Uterus (tissue), 3 donors: ENCODE measurements at regions not wholly inside any gene's neighbourhood (a gene's known extent, or its start where the extent isn't known, plus 50 kb on each side); places are given as distances from the start of the nearest gene placed in this dataset.

ENCODE experiments used
- DNase-seq, 2 donors: peaks; one replicate each; pipeline ENCODE4 v3.0.0-alpha.2; 2019 to 2020
- H3K27ac ChIP-seq, 2 donors: fragments of 200-600 bp; sonication (generic); 1 replicate in 1 of 2; 2 replicates in 1 of 2; pipeline ENCODE4 v1.5.1; 2016 to 2018
- H3K27me3 ChIP-seq, 2 donors: fragments of 200-600 bp; sonication (generic); one replicate each; pipeline ENCODE4 v1.5.1; 2018 to 2019; ENCODE audit warnings: control low read depth in 1 of 2
- H3K36me3 ChIP-seq, 2 donors: fragments of 200-600 bp; sonication (generic); one replicate each; pipeline ENCODE4 v1.5.1; 2019; ENCODE audit warnings: control low read depth in 1 of 2
- H3K4me1 ChIP-seq, 2 donors: fragments of 200-600 bp; sonication (generic); one replicate each; pipeline ENCODE4 v1.5.1; 2018 to 2019; ENCODE audit warnings: control low read depth in 1 of 2
- H3K4me3 ChIP-seq, 2 donors: fragments of 200-600 bp; sonication (generic); 1 replicate in 1 of 2; 2 replicates in 1 of 2; pipeline ENCODE4 v1.5.1; 2018 to 2019; ENCODE audit warnings: mild to moderate bottlenecking in 1 of 2
- H3K9me3 ChIP-seq, 2 donors: fragments of 200-600 bp; sonication (generic); one replicate each; pipeline ENCODE4 v1.5.1; 2019; ENCODE audit warnings: control low read depth in 1 of 2
- CTCF ChIP-seq, 4 experiments: fragments of 200-600 bp in 2 of 4; fragments of 450-650 bp in 2 of 4; sonication (generic) in 2 of 4; IDR thresholded peaks; one replicate each; pipeline ENCODE4 v1.5.1; 2016 to 2019; ENCODE audit warnings: antibody characterized with exemption in 4 of 4, mild to moderate bottlenecking in 2 of 4, moderate library complexity in 1 of 4
- POLR2A ChIP-seq, 2 donors: fragments of 450-650 bp; IDR thresholded peaks; one replicate each; pipeline ENCODE4 v1.6.1; 2016; ENCODE audit warnings: antibody characterized with exemption in 2 of 2, mild to moderate bottlenecking in 1 of 2, moderate library complexity in 1 of 2
- intact Hi-C: fragments of 100-400 bp; cut with DNase I; formaldehyde crosslinking; loops from one replicate; pipeline ENCODE4 v1.15.1; 2023; ENCODE audit warnings: low total_unique reads
- donor health status: DM: yes; HTN: yes; CAD: no.

- intact Hi-C loops: no loop called here
- no peak for DNase-seq
- no peaks in the 10 kb centered on the region for H3K27me3 ChIP-seq
- no peak overlapping the region for H3K27ac ChIP-seq
- H3K4me3 ChIP-seq: no peak overlapping the region
- H3K9me3 ChIP-seq: no peaks in the 10 kb centered on the region
- TF ChIP-seq POLR2A (IDR thresholded peaks at IDR 0.05) (no peak), CTCF (IDR thresholded peaks at IDR 0.05) (no peak)
- no peaks in the 10 kb centered on the region for H3K4me1 ChIP-seq
- H3K36me3 ChIP-seq: no peaks in the 10 kb centered on the region
Measured at GRCh38 chr2:129458436-129458835, 521.0 kb upstream of the RAB6C start.

- no peaks in the 10 kb centered on the region for H3K9me3 ChIP-seq
- DNase-seq: no peak
- H3K4me1 ChIP-seq: no peaks in the 10 kb centered on the region
- TF ChIP-seq CTCF (IDR thresholded peaks at IDR 0.05): no peak
- TF ChIP-seq POLR2A (IDR thresholded peaks at IDR 0.05): no peak
- intact Hi-C loops: no loop called here
- H3K36me3 ChIP-seq: no peaks in the 10 kb centered on the region
- no peak overlapping the region for H3K4me3 ChIP-seq
- H3K27me3 ChIP-seq: no peaks in the 10 kb centered on the region
- H3K27ac ChIP-seq: no peak overlapping the region
Measured at GRCh38 chr2:129459200-129459876, 520.1 kb upstream of the RAB6C start.

GRCh38 chr2:129459881-129460280, 519.6 kb upstream of the RAB6C start:
- Histone ChIP-seq H3K4me1 (no peaks in the 10 kb centered on the region), H3K9me3 (no peaks in the 10 kb centered on the region), H3K27me3 (no peaks in the 10 kb centered on the region), H3K4me3 (no peak overlapping the region), H3K36me3 (no peaks in the 10 kb centered on the region), H3K27ac (no peak overlapping the region)
- intact Hi-C loops: no loop called here
- TF ChIP-seq CTCF (IDR thresholded peaks at IDR 0.05) (no peak), POLR2A (IDR thresholded peaks at IDR 0.05) (no peak)
- DNase-seq: no peak

- Histone ChIP-seq H3K27ac (no peak overlapping the region), H3K27me3 (no peaks in the 10 kb centered on the region), H3K4me3 (no peak overlapping the region), H3K4me1 (no peaks in the 10 kb centered on the region), H3K9me3 (no peaks in the 10 kb centered on the region), H3K36me3 (no peaks in the 10 kb centered on the region)
- TF ChIP-seq CTCF (IDR thresholded peaks at IDR 0.05): no peak
- DNase-seq: no peak
- intact Hi-C loops: no loop called here
Measured at GRCh38 chr2:129460299-129461198, 518.9 kb upstream of the RAB6C start.

- TF ChIP-seq POLR2A (IDR thresholded peaks at IDR 0.05): no peak
- TF ChIP-seq CTCF (IDR thresholded peaks at IDR 0.05): no peak
- no peak for DNase-seq
- H3K27me3 ChIP-seq: no peaks in the 10 kb centered on the region
- H3K36me3 ChIP-seq: no peaks in the 10 kb centered on the region
- no peak overlapping the region for H3K27ac ChIP-seq
- H3K4me3 ChIP-seq: no peak overlapping the region
- intact Hi-C loops: no loop called here
- H3K9me3 ChIP-seq: no peaks in the 10 kb centered on the region
- no peaks in the 10 kb centered on the region for H3K4me1 ChIP-seq
Measured at GRCh38 chr2:129462349-129462748, 517.1 kb upstream of the RAB6C start.
